Spinal cord (tissue), 9 donors: ENCODE measurements at regions not wholly inside any gene's neighbourhood (a gene's known extent, or its start where the extent isn't known, plus 50 kb on each side); places are given as distances from the start of the nearest gene placed in this dataset.
"Not testable (repeated sequence)": the region's sequence is repeated elsewhere in the genome, so short reads cannot be mapped to it uniquely, and the experiment has no call there.

ENCODE experiments used
- DNase-seq, 6 donors: peaks; one replicate each; pipeline versions ENCODE4 v3.0.0 to v3.0.0-alpha.2; 2013 to 2015; ENCODE audit warnings: low spot score in 6 of 6, low read depth in 4 of 6
- H3K27ac ChIP-seq: one replicate; pipeline ENCODE4 v1.5.1; 2013; ENCODE audit warnings: low read depth, low read length, control low read depth
- H3K27me3 ChIP-seq: one replicate; pipeline ENCODE4 v1.6.1; 2013; ENCODE audit warnings: low read length; ENCODE audit not compliant: control insufficient read depth, insufficient read depth
- H3K36me3 ChIP-seq: one replicate; pipeline ENCODE4 v1.6.1; 2013; ENCODE audit warnings: low read length; ENCODE audit not compliant: control insufficient read depth, insufficient read depth
- H3K4me1 ChIP-seq: one replicate; pipeline ENCODE4 v1.6.1; 2013; ENCODE audit warnings: low read length; ENCODE audit not compliant: control insufficient read depth, insufficient read depth
- H3K4me3 ChIP-seq: one replicate; pipeline ENCODE4 v1.5.1; 2013; ENCODE audit warnings: low read depth, low read length, control low read depth
- H3K9me3 ChIP-seq: one replicate; pipeline ENCODE4 v1.6.1; 2013; ENCODE audit warnings: low read length; ENCODE audit not compliant: control insufficient read depth, insufficient read depth
- WGBS: methylation state at CpG from one replicate; pipeline ENCODE4 v1.1.5; 2013; ENCODE audit warnings: missing lambda C conversion rate; ENCODE audit not compliant: insufficient coverage; 5-methylcytosine and 5-hydroxymethylcytosine counted together
- donor health status: healthy.

DNA sequence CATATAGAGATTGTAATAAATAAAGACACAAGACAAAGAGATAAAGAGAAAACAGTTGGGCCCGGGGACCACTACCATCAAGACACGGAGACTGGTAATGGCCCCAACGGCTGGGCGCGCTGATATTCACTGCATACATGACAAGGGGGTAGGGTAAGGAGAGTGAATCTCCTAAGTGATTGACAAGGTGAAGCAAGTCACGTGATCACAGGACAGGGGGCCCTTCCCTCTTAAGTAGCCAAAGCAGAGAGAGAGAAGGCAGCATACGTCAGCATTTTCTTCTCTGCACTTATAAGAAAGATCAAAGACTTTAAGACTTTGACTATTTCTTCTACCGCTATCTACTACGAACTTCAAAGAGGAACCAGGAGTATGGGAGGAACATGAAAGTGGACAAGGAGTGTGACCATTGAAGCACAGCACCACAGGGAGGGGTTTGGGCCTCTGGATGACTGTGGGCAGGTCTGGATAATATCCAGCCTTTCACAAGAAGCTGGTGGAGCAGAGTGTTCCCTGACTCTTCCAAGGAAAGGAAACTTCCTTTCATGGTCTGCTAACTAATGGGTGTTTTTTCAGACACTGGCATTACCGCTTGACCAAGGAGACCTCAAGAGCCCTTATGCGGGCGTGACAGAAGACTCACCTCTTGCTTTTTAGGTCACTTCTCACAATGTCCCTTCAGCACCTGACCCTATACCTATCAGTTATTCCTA lies 75.6 kb downstream of the MRPL39 start:
- 91% methylated on average over 5 of the region's 12 CpGs for WGBS

DNA sequence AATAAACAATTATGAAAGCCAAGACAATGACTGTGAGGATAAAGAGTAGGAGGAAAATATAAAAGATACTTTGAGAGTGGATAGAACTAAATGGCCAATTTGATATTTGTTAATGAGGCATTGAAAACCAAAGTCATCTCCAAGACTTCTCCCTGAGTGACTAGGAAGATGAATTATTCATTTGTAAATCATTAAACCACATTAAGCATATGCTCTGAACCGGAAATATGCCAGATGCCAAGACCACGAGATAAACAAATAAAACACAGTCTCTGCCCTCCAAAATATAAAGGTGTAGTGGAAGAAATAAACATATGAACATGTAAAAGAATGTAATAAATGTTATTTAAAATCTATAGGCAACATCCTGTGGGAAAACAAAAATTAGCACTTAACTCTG lies 78.8 kb downstream of the MRPL39 start:
- Histone ChIP-seq H3K4me1 (no peaks in the 10 kb centered on the region), H3K4me3 (no peak overlapping the region), H3K36me3 (no peaks in the 10 kb centered on the region), H3K27me3 (no peaks in the 10 kb centered on the region), H3K27ac (no peak overlapping the region), H3K9me3 (no peaks in the 10 kb centered on the region)
- DNase-seq = peak in 1 of 6 donors; percentile 20
- no CpG with 5 or more reads among the region's 2 CpGs for WGBS

More for the DNA sequence above, 75.6 kb downstream of the MRPL39 start:
- H3K9me3 ChIP-seq, H3K4me1 ChIP-seq, H3K4me3 ChIP-seq, H3K36me3 ChIP-seq, H3K27me3 ChIP-seq, H3K27ac ChIP-seq, DNase-seq: not testable (repeated sequence)

DNA sequence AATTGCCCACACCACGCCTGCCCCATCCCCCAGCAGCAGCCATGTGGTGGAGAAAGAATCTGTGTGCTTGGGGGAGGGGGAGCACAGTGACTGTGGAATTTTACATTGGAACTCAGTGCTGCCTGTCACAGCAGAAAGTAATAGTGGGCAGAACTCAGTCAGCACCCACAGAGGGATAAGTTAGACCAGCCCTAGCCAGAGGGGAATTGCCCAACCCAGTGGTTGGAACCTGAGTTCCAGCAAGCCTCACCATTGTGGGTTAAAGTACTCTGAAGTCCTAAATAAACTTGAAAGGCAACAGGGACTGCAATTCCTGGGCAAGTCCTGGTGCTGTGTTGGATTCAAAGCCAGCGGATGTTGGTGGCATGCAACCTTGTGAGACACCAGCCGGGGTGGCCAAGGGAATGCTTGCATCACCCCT lies 88.8 kb downstream of the MRPL39 start:
- no peak for DNase-seq
- H3K27me3 ChIP-seq = no peaks in the 10 kb centered on the region
- H3K36me3 ChIP-seq = no peaks in the 10 kb centered on the region
- no peaks in the 10 kb centered on the region for H3K9me3 ChIP-seq
- H3K27ac ChIP-seq = no peak overlapping the region
- 94% methylated on average over 2 of the region's 3 CpGs for WGBS
- no peaks in the 10 kb centered on the region for H3K4me1 ChIP-seq
- H3K4me3 ChIP-seq = no peak overlapping the region

DNA sequence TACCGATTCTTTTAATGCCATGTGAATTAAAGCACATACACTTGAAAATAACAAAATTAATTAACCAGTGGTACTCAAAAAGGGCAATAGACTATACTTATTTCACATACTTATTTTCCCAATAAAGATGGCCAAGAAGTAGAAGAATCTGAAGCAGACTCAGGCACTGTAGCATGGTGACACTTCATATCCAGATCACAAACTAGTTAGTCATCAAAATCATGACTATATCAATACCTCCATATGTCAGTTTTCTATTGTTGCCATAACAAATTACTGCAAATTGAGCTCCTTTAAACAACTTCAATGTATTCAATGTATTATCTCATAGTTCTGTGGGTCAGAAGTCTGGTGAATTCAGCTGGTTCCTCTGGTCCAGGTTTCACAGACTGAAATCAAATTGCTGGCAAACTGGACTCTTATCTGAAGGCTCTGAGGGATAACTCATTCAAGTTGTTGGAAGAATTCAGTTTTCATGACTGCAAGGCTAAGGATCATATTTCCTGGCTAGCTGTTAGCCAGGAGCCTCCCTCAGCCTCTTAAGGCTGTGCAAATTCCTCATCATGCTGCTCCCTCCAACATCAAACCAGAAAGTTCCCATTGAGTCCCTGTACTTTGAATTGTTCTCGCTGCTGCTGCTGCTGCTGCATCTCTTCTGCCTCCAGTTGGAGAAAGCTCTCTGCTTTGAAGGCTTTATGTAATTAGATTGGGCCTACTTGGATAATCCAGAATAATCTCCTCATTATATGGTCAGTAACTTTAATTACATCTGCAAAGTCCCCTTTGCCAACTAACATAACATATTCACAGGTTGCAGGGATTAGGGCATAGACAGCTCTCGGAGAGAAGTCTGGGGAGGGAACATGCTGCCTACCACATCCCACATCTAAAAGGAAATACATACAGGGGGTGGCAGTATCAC lies 91.5 kb downstream of the MRPL39 start:
- Histone ChIP-seq H3K9me3 (no peaks in the 10 kb centered on the region), H3K27me3 (no peaks in the 10 kb centered on the region), H3K36me3 (no peaks in the 10 kb centered on the region), H3K27ac (no peak overlapping the region), H3K4me3 (no peak overlapping the region), H3K4me1 (no peaks in the 10 kb centered on the region)
- no CpG with 5 or more reads among the region's 3 CpGs for WGBS
- no peak for DNase-seq

DNA sequence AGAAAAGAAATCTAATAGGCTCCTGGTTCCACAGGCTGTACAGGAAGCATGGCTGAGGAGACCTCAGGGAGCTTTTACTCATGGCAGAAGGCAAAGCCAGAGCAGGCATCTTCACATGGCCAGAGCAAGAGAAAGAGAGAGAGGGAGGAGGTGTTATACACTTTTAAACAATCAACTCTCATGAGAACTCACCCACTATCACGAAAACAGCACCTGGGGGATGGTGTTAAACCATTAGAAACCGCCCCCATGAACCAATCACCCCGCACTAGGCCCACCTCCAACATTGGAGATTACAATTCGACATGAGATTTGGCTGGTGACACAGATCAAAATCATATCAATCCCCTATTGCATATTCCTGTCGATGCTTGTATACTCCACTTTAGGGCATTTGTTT lies 93.5 kb downstream of the MRPL39 start:
- DNase-seq = no peak
- H3K27me3 ChIP-seq = no peaks in the 10 kb centered on the region
- H3K9me3 ChIP-seq = no peaks in the 10 kb centered on the region
- H3K4me3 ChIP-seq = no peak overlapping the region
- no peaks in the 10 kb centered on the region for H3K4me1 ChIP-seq
- H3K36me3 ChIP-seq = no peaks in the 10 kb centered on the region
- 100% methylated on average over 5 of the region's 5 CpGs for WGBS
- H3K27ac ChIP-seq = no peak overlapping the region

DNA sequence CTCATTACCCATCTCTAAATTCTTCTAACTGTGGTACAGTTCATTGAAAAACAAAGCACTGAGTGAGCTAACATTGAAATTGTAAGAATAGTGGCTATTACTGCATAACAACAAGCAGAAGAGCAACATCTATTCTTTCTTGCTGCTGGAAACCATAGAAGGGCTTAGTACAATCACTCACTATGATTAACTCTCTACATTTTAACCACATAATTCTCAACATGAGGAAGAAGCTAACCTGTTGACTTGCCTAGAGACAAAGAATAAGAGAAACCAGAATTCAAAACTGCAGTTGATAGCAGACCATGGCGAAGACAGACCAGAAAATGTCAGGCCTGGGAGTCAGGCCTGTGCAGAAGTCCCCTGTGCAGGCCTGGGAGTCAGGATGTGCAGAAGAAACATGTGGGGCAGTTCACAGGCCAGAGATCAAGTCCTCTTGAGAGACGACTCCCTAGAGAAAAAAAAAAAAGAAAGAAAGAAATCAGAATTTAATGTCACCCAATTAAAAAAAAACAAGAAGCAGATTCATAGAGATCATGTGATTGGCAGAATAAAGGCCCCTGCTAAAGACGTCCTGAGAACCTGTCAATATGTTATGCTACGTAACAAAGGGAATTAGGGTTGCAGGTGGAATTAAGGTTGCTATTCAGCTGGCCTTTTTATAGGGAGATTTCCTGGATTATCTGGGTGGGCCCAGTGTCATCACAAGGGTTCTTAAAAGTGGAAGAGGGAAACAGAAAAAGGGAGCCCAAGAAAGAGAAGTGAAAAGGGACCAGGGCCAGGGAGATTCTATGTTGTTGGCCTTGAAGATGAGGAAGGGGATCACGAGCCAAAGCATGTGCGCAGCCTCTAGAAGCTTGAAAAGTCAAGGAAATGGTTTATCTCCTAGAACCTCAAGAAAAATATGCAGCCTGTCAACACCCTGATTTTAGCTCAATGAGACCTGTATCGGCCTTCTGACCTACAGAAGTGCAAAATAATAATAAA lies 94.9 kb downstream of the MRPL39 start:
- no peaks in the 10 kb centered on the region for H3K27me3 ChIP-seq
- no peak for DNase-seq
- H3K9me3 ChIP-seq = no peaks in the 10 kb centered on the region
- H3K4me1 ChIP-seq = no peaks in the 10 kb centered on the region
- no peaks in the 10 kb centered on the region for H3K36me3 ChIP-seq
- 88% methylated on average over 5 of the region's 7 CpGs for WGBS
- H3K27ac ChIP-seq = no peak overlapping the region
- H3K4me3 ChIP-seq = no peak overlapping the region

DNA sequence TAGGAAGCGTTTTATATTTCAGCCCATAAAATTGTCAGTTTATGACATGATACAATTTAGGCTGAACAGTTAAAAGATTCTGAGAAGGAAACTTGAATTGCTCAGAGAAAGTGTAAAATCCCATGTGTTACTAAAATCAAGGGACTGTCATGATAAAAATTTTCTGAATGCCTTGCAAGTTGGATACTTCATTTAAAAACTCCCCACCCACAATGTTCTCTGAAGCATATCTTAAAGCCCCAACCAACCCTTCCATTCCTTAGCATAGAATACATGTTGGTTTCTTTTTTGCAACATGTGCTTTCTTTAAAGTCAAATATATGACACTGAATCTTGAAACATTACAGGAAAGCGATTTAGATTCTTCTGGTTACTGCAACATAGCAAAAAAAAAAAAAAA lies 97.4 kb downstream of the MRPL39 start:
- no peaks in the 10 kb centered on the region for H3K9me3 ChIP-seq
- H3K36me3 ChIP-seq = no peaks in the 10 kb centered on the region
- no peaks in the 10 kb centered on the region for H3K27me3 ChIP-seq
- WGBS = no CpG with 5 or more reads among the region's 2 CpGs
- no peaks in the 10 kb centered on the region for H3K4me1 ChIP-seq
- H3K4me3 ChIP-seq = no peak overlapping the region
- no peak for DNase-seq
- no peak overlapping the region for H3K27ac ChIP-seq

DNA sequence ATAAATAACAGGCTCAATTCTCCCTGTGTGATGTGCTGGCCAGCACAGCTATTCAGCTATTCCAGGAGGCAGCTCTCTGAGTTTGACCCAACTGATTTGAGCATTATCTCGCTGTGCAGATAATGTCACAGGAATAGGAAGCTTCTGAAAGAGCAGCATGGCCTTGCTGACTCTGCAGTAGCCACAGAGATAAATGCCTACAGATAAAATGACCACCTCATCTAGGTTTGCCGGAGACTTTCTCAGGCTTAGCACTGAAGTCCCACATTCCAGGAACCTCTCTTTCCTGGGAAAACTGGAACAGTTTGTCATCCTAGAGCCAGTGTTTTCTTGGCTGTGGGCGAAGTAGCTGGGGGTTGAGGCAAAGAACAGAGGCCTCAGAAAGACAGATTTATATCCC lies 98.9 kb downstream of the MRPL39 start:
- peak in 1 of 6 donors; percentile 3 for DNase-seq
- H3K27ac ChIP-seq = no peak overlapping the region
- no peak overlapping the region for H3K4me3 ChIP-seq
- WGBS = 0% methylated on average over 1 of the region's 3 CpGs
- no peaks in the 10 kb centered on the region for H3K27me3 ChIP-seq
- H3K4me1 ChIP-seq = no peaks in the 10 kb centered on the region
- H3K9me3 ChIP-seq = no peaks in the 10 kb centered on the region
- H3K36me3 ChIP-seq = no peaks in the 10 kb centered on the region

DNA sequence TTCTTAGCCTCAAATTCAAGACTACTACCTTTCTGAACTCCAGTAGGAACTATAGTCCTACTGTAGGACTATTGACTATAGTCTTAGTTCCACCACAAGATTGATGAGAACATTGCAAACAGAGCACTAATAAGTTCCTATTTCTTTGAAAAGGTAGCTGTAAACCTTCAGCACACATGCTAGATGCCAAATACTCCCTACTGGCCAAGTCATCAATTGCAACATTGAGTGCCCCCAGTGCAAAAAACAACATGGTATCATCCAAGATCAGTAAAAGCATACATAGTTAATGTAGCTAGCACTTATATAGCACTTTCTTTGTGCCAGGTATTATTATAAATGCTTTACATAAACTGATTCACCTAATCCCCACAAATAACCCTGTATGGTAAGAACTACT lies 99.8 kb downstream of the MRPL39 start:
- Histone ChIP-seq H3K27ac (no peak overlapping the region), H3K27me3 (no peaks in the 10 kb centered on the region), H3K4me1 (no peaks in the 10 kb centered on the region), H3K36me3 (no peaks in the 10 kb centered on the region), H3K9me3 (no peaks in the 10 kb centered on the region), H3K4me3 (no peak overlapping the region)
- DNase-seq = no peak
